Kidney epithelial cell (primary cell): ENCODE measurements at regions not wholly inside any gene's neighbourhood (a gene's known extent, or its start where the extent isn't known, plus 50 kb on each side); places are given as distances from the start of the nearest gene placed in this dataset.
A peak's percentile ranks its signal among the peaks of the same experiment; 100 is the strongest.

Experiments
- DNase-seq: peaks from one replicate; pipeline ENCODE4 v3.0.0-alpha.2; 2010; ENCODE audit warnings: low read depth
- H3K27me3 ChIP-seq: 2 replicates; pipeline ENCODE4 v1.6.0; 2011; ENCODE audit warnings: low read length; ENCODE audit not compliant: control insufficient read depth, insufficient read depth
- H3K36me3 ChIP-seq: 2 replicates; pipeline ENCODE4 v1.5.1; 2011; ENCODE audit warnings: low read length; ENCODE audit not compliant: control insufficient read depth, insufficient read depth
- H3K4me3 ChIP-seq: 2 replicates; pipeline ENCODE4 v1.5.1; 2011; ENCODE audit warnings: low read depth, mild to moderate bottlenecking, control low read depth, low read length
- TF ChIP-seq, protein P1 (sequence below): IDR thresholded peaks from 2 replicates; pipeline ENCODE4 v1.5.1; 2011; ENCODE audit warnings: mild to moderate bottlenecking, moderate library complexity, low read length, control low read depth, inconsistent platforms; ENCODE audit not compliant: insufficient read depth, poor library complexity, severe bottlenecking

DNA sequence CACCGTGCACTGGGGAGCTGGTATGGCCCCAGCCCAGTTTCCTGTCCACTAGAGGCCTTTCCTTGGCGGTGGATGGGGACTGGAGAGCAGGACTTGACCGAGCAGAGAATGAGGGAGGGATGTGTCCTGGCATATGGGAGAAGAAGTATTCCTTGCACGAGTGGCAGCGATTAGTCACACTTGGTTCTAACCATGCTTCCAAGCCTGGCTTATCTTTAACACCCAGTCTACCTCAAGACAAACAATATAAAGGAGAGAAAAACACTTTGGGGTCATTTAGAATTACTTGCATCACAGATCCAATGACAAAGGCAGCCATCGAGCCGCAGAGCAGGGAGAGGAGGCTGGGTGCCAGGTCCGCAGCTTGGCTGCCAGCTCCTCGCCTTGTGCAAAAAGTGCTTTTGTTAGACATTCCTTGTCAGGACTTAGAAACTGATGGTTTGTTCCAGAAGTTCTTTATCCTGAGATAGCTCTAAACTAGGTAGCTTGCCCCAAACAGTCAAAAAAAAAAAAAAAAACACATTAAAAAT is 214.9 kb upstream of the GMDS start:
- peak; percentile 70 for DNase-seq
- Histone ChIP-seq H3K27me3 (peaks cover 11% of the 10 kb centered on the region), H3K4me3 (no peak overlapping the region), H3K36me3 (no peaks in the 10 kb centered on the region)
- TF ChIP-seq, protein P1, sequence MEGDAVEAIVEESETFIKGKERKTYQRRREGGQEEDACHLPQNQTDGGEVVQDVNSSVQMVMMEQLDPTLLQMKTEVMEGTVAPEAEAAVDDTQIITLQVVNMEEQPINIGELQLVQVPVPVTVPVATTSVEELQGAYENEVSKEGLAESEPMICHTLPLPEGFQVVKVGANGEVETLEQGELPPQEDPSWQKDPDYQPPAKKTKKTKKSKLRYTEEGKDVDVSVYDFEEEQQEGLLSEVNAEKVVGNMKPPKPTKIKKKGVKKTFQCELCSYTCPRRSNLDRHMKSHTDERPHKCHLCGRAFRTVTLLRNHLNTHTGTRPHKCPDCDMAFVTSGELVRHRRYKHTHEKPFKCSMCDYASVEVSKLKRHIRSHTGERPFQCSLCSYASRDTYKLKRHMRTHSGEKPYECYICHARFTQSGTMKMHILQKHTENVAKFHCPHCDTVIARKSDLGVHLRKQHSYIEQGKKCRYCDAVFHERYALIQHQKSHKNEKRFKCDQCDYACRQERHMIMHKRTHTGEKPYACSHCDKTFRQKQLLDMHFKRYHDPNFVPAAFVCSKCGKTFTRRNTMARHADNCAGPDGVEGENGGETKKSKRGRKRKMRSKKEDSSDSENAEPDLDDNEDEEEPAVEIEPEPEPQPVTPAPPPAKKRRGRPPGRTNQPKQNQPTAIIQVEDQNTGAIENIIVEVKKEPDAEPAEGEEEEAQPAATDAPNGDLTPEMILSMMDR = no peak

DNA sequence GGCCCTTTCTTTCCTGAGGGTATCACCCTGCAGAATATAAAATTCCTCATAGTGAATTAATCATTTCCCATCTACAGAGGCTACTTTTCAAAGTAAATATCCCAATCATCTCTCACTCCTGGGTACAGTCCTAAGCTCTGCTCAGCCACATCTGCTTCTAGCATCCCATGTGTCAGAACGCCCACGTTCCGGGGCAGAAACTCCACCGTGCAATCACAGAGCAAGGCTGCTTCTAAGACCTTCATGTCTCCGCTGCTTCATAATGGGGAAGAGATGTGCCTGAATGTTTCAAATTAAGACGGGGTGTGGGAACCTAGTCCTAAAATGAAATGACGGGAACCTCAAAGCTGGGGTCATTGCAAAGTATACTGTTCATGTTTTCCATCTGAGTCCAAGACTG is 208.8 kb upstream of the GMDS start:
- Histone ChIP-seq H3K36me3 (no peaks in the 10 kb centered on the region), H3K4me3 (no peak overlapping the region), H3K27me3 (peaks cover 4% of the 10 kb centered on the region)
- DNase-seq = no peak
- TF ChIP-seq, protein P1 = no peak

DNA sequence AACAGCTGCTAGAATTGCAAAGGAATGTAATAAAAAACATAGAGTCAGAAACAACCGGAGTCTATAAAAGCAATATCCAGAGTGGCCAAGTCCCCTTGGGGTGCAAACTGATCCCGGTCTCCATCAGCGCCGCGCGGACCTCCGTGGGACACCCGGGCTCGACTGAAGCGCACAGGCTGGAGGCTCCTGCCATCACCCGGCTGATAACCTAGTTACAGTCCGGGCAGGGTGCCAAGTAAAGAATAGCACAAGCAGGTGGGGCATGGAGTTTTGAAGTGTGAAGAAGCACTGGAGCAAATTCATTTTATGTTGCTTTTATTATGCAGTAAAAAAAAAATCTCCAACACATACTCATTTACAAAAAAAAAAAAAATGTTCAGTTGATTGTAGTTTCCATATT is 205.1 kb upstream of the GMDS start:
- DNase-seq = no peak
- Histone ChIP-seq H3K4me3 (no peak overlapping the region), H3K36me3 (no peaks in the 10 kb centered on the region), H3K27me3 (peaks cover 2% of the 10 kb centered on the region)
- TF ChIP-seq, protein P1 = peak; percentile 3

DNA sequence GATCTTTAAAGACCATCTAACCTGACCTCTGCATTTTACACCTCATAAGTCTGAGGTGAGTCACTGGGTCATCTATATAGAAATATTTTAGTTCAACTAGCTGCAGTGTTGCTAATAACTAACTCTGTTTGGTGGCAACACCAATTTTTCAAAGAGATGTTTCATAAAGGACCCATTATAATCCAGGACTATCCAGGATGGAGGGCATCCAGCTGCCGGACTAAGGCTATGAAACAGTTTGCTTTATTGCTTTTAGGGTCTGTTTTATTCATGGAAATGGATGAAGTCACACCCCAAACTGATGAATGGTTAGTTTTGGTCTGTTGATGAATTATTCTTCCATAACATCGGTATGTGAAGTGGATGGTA is 204.2 kb upstream of the GMDS start:
- no peak overlapping the region for H3K4me3 ChIP-seq

DNA sequence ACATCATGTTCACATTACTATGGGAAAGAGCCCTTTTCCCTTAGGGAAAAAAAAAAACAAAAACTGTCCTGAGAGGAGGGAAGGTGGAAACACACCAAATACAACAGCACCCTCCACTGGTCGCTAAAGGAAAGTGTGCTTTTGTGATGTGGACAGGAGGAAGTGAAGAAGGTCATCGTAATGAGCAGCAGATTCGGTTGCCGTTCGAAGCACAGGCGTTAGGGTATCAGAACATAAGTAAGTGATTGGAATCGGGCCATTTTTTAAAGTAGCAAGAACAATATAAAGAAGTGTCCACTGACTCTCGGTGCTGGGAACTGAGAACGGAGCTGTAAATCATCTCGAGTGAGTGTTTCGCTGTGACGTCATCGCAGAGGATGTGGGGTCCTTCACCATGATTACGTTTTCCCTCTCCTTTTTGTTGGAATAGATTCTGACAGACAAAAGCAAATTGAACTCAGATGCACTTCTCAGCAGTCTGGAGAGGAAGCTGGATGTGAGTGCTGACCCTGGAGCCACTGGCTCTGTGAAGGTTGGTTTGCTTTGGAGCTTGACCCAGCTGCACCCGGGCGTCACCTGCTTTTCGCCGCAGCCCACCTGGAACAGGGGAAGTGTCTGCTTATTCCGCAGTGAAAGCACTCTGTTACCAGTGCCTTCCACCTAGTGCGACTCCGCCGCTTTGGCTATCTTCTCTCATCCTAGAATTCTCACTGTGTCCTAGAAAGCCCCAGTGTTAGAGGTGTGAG is 203.6 kb upstream of the GMDS start:
- H3K36me3 ChIP-seq = no peaks in the 10 kb centered on the region
- H3K4me3 ChIP-seq = peak overlapping the region; percentile 11
- TF ChIP-seq, protein P1 = peak; percentile 78
- peak; percentile 45 for DNase-seq
- peaks cover 2% of the 10 kb centered on the region for H3K27me3 ChIP-seq

More for the DNA sequence above, 204.2 kb upstream of the GMDS start:
- Histone ChIP-seq H3K27me3 (peaks cover 2% of the 10 kb centered on the region), H3K36me3 (no peaks in the 10 kb centered on the region)
- TF ChIP-seq, protein P1 = no peak
- no peak for DNase-seq

DNA sequence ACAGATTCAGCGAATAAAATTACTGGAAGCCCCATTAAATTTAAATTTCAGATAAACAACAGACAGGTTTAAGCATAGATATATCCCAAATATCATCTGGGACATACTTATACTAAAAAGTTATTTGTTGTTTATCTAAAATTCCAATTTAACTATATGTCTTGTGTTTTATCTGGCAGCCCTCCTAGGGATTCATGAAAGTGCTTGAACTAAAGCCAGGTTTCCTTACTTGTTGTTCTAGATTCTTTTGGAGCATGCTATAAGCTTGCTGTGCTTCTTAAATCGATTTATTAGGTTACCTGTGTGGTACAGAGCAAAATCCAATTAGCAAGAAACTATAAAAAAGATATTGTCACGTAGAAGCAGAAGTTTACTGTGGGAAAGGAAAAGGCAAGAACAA is 202.5 kb upstream of the GMDS start:
- no peaks in the 10 kb centered on the region for H3K36me3 ChIP-seq
- H3K27me3 ChIP-seq = peaks cover 2% of the 10 kb centered on the region
- TF ChIP-seq, protein P1 = no peak
- H3K4me3 ChIP-seq = no peak overlapping the region
- no peak for DNase-seq
